ENCODE measurements at regions not wholly inside any gene's neighbourhood (a gene's known extent, or its start where the extent isn't known, plus 50 kb on each side); places are given as distances from the start of the nearest gene placed in this dataset.

DNA sequence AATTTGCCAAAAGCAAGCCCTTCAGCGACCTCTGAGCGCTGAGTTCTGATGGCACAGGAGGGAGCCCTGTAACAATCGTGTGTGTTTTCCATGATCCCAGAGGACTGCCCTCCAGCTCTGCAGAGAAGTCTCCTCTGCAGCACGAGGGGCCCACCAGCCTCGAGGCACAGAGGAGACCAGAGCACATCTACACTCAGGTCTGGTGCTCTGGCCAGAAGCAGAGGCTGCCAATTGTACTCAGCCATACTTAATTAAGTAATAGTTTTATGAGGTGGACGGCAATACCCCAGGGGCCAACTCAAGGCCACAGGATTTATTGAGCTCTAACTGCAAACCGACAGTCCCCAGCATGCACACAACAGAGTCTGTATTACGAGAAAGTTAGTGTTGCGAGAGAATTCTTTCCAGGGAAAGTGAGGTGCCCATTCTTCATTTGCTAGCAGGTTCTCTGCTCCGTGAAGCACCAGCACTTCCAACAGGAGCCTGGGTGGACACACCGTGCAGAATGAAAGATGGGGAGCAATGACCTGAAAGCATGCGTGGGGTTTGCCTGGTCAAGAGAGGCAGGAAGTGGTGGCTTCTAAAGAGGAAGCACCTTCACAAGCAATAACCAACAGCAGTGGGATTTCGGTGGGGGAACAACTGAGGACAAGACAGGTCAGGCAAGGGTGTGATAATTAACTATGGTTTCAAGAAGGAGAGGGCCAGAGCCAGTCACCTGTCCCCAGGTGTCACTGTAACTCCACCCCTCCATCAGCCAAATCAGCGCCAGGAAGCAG is 92.8 kb upstream of the FOXC1 start:
- H3K4me1 ChIP-seq (replicated peaks) = no peaks in the 10 kb centered on the region
- WGBS = 74% methylated on average over 14 of the region's 14 CpGs
- TF ChIP-seq POLR2A (IDR thresholded peaks at IDR 0.05) (no peak), POLR2AphosphoS5 (IDR thresholded peaks at IDR 0.05) (no peak)
- TF ChIP-seq, protein P1, sequence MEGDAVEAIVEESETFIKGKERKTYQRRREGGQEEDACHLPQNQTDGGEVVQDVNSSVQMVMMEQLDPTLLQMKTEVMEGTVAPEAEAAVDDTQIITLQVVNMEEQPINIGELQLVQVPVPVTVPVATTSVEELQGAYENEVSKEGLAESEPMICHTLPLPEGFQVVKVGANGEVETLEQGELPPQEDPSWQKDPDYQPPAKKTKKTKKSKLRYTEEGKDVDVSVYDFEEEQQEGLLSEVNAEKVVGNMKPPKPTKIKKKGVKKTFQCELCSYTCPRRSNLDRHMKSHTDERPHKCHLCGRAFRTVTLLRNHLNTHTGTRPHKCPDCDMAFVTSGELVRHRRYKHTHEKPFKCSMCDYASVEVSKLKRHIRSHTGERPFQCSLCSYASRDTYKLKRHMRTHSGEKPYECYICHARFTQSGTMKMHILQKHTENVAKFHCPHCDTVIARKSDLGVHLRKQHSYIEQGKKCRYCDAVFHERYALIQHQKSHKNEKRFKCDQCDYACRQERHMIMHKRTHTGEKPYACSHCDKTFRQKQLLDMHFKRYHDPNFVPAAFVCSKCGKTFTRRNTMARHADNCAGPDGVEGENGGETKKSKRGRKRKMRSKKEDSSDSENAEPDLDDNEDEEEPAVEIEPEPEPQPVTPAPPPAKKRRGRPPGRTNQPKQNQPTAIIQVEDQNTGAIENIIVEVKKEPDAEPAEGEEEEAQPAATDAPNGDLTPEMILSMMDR (IDR thresholded peaks at IDR 0.05) = no peak
- no peaks in the 10 kb centered on the region for H3K9me3 ChIP-seq
- H3K36me3 ChIP-seq = no peaks in the 10 kb centered on the region
- no peak overlapping the region for H3K27ac ChIP-seq
- no peak for DNase-seq (ENCODE audit: low spot score)
- no peaks in the 10 kb centered on the region for H3K27me3 ChIP-seq (replicated peaks; ENCODE audit: insufficient read depth)
- no peak overlapping the region for H3K4me3 ChIP-seq
- intact Hi-C loops (cut with DNase I) = no loop called here

DNA sequence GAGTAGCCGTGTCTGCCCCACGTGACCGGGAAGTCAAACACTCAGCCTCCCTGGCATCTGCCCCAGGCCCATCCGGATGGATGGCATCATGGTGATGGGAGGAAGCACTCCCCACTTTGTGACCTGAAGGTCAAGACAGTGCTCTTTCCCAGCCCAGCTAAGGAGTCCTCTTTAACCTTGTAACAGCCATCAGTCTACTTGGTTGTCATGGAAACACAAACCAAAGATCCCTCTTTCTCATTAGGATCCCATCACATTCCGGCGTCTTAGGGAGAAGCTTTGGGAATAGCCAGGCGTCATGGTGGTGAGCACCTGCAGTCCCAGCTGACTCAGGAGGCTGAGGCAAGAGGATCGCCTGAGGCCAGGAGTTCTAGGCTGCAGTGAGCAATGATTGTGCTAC is 90.9 kb upstream of the FOXC1 start:
- Histone ChIP-seq H3K36me3 (no peaks in the 10 kb centered on the region), H3K9me3 (no peaks in the 10 kb centered on the region), H3K27ac (no peak overlapping the region), H3K27me3 (replicated peaks; ENCODE audit: insufficient read depth) (no peaks in the 10 kb centered on the region), H3K4me3 (no peak overlapping the region), H3K4me1 (replicated peaks) (no peaks in the 10 kb centered on the region)
- no peak for DNase-seq (ENCODE audit: low spot score)
- intact Hi-C loops (cut with DNase I) = no loop called here
- 94% methylated on average over 8 of the region's 8 CpGs for WGBS
- no peak for TF ChIP-seq POLR2AphosphoS5 (IDR thresholded peaks at IDR 0.05)
- no peak for TF ChIP-seq POLR2A (IDR thresholded peaks at IDR 0.05)
- TF ChIP-seq, protein P1 (IDR thresholded peaks at IDR 0.05) = no peak

DNA sequence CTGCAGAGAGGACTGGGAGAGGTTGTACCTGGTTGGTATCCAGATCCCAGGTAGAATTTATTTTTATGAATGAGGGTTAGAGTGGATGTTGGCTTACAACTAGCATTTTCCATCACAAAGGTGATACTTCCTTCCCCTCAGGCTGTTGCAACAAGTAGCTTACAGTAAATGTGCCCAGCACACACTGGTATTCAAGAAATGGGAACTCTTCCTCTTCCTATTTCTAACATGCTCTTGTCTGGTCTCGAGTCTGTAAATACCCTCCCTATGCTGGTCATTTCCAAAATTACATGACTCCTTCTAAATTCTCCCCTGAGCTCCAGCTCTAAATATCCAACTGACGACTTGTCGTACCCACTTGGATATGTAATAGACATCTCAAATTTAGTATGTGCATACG is 90.1 kb upstream of the FOXC1 start:
- intact Hi-C loops (cut with DNase I) = no loop called here
- no peak for DNase-seq (ENCODE audit: low spot score)
- WGBS = 71% methylated on average over 4 of the region's 4 CpGs

DNA sequence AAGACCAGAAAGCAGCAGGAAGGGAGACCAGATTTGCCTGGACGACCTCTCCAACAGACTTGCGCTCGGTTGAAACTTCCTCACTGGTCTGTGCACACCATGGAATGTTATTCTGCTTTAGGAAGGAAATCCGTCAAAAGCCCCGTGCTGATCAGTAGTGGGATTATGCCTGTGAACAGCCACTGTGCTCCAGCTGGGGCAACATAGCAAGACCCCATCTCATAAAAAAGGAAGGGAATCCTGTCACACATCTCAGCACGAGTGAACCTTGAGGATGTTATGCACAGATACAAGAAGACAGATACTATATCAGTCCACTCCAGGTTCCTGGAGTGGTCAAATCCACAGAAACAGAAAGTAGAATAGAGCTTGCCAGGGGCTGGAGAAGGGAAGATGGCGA is 86.9 kb upstream of the FOXC1 start:
- H3K9me3 ChIP-seq = no peaks in the 10 kb centered on the region
- DNase-seq (ENCODE audit: low spot score) = no peak
- no peak for TF ChIP-seq POLR2AphosphoS5 (IDR thresholded peaks at IDR 0.05)
- TF ChIP-seq, protein P1 (IDR thresholded peaks at IDR 0.05) = no peak
- TF ChIP-seq POLR2A (IDR thresholded peaks at IDR 0.05) = no peak
- intact Hi-C loops (cut with DNase I) = no loop called here
- no peak overlapping the region for H3K4me3 ChIP-seq
- no peaks in the 10 kb centered on the region for H3K4me1 ChIP-seq (replicated peaks)
- WGBS = 70% methylated on average over 7 of the region's 7 CpGs
- H3K27me3 ChIP-seq (replicated peaks; ENCODE audit: insufficient read depth) = no peaks in the 10 kb centered on the region
- no peaks in the 10 kb centered on the region for H3K36me3 ChIP-seq
- no peak overlapping the region for H3K27ac ChIP-seq

More for the DNA sequence above, 90.1 kb upstream of the FOXC1 start:
- Histone ChIP-seq H3K36me3 (no peaks in the 10 kb centered on the region), H3K9me3 (no peaks in the 10 kb centered on the region), H3K4me1 (replicated peaks) (no peaks in the 10 kb centered on the region), H3K4me3 (no peak overlapping the region), H3K27me3 (replicated peaks; ENCODE audit: insufficient read depth) (no peaks in the 10 kb centered on the region), H3K27ac (no peak overlapping the region)
- TF ChIP-seq, protein P1 (IDR thresholded peaks at IDR 0.05) = no peak
- TF ChIP-seq POLR2A (IDR thresholded peaks at IDR 0.05) (no peak), POLR2AphosphoS5 (IDR thresholded peaks at IDR 0.05) (no peak)

DNA sequence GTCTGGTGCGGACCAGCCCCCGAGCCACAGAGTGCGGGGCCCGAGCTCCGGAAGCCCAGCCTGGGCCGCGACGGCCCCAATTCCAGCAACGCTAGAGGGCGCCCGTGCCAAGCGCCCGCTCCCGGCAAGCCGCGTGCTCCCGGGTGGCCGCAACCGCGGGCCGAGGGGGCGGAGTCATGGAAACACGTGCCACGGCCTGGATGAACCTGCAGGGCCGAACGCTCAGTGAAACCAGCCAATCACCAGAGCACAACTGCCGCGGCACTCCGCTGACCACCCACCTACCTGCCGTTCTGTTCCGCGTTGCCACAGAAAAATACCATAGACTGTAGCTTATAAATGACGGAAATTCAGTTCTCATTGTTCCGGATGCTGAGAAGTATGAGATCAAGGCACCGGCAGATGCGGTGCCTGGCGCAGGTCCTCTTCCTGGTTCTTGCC is 85.7 kb upstream of the FOXC1 start:
- no peaks in the 10 kb centered on the region for H3K4me1 ChIP-seq (replicated peaks)
- no peaks in the 10 kb centered on the region for H3K36me3 ChIP-seq
- WGBS = 31% methylated on average over 23 of the region's 37 CpGs
- H3K4me3 ChIP-seq = no peak overlapping the region
- no peaks in the 10 kb centered on the region for H3K9me3 ChIP-seq
- peak; percentile 43 for DNase-seq (ENCODE audit: low spot score)
- intact Hi-C loops (cut with DNase I) = no loop called here
- H3K27me3 ChIP-seq (replicated peaks; ENCODE audit: insufficient read depth) = no peaks in the 10 kb centered on the region
- no peak overlapping the region for H3K27ac ChIP-seq
- TF ChIP-seq POLR2AphosphoS5 (IDR thresholded peaks at IDR 0.05) (peak; percentile 56), POLR2A (IDR thresholded peaks at IDR 0.05) (no peak)
- TF ChIP-seq, protein P1 (IDR thresholded peaks at IDR 0.05) = peak; percentile 23 to 73 (median 60)
